CD14-positive monocyte (primary cell): ENCODE measurements at regions not wholly inside any gene's neighbourhood (a gene's known extent, or its start where the extent isn't known, plus 50 kb on each side); places are given as distances from the start of the nearest gene placed in this dataset.

ENCODE experiments used
- DNase-seq, 3 donors: peaks; one replicate each; pipeline ENCODE4 v3.0.0-alpha.2; 2011 to 2022
- H2AFZ ChIP-seq: 2 replicates; pipeline ENCODE4 v1.6.0; 2012; ENCODE audit warnings: mild to moderate bottlenecking, low read depth, low read length, inconsistent platforms; ENCODE audit not compliant: insufficient read depth, poor library complexity, severe bottlenecking
- H3K27ac ChIP-seq, 2 donors: 1 replicate in 1 of 2; 2 replicates in 1 of 2; pipeline ENCODE4 v1.5.1; 2012 to 2013; ENCODE audit warnings: low read length in 2 of 2, control low read depth in 1 of 2, inconsistent platforms in 1 of 2, low read depth in 1 of 2, mild to moderate bottlenecking in 1 of 2
- H3K27me3 ChIP-seq, 2 donors: one replicate each; pipeline versions ENCODE4 v1.6.0 to v1.6.1; 2011 to 2013; ENCODE audit warnings: low read length in 2 of 2; ENCODE audit not compliant: control insufficient read depth in 2 of 2, insufficient read depth in 2 of 2
- H3K36me3 ChIP-seq, 2 donors: replicated peaks in 1 of 2; 1 replicate in 1 of 2; 2 replicates in 1 of 2; pipeline versions ENCODE4 v1.5.1 to v1.6.1; 2012 to 2013; ENCODE audit warnings: low read length in 2 of 2, control low read depth in 1 of 2, inconsistent platforms in 1 of 2, mild to moderate bottlenecking in 1 of 2; ENCODE audit not compliant: insufficient read depth in 2 of 2, control insufficient read depth in 1 of 2
- H3K4me1 ChIP-seq, 2 donors: 1 replicate in 1 of 2; 2 replicates in 1 of 2; pipeline versions ENCODE4 v1.5.1 to v1.6.1; 2012 to 2013; ENCODE audit warnings: low read length in 2 of 2, control low read depth in 1 of 2, inconsistent platforms in 1 of 2, mild to moderate bottlenecking in 1 of 2, moderate library complexity in 1 of 2; ENCODE audit not compliant: insufficient read depth in 2 of 2, control insufficient read depth in 1 of 2
- H3K4me2 ChIP-seq: replicated peaks from 2 replicates; pipeline ENCODE3; 2012; ENCODE audit warnings: low read length, moderate library complexity, mild to moderate bottlenecking; ENCODE audit not compliant: poor library complexity, severe bottlenecking; ENCODE audit errors: extremely low read depth
- H3K4me3 ChIP-seq, 3 experiments: fragments of 200-600 bp in 1 of 3; sonication (generic) in 1 of 3; replicated peaks in 1 of 3; 1 replicate in 2 of 3; 2 replicates in 1 of 3; pipeline ENCODE4 v1.5.1; 2011 to 2013; ENCODE audit warnings: low read length in 3 of 3, mild to moderate bottlenecking in 3 of 3, control low read depth in 2 of 3, low read depth in 2 of 3, inconsistent platforms in 1 of 3, moderate library complexity in 1 of 3
- H3K79me2 ChIP-seq: 2 replicates; pipeline ENCODE4 v1.6.0; 2012; ENCODE audit warnings: mild to moderate bottlenecking, control low read depth, inconsistent platforms, low read length, moderate library complexity; ENCODE audit not compliant: insufficient read depth
- H3K9ac ChIP-seq: 2 replicates; pipeline ENCODE4 v1.6.0; 2017; ENCODE audit warnings: low read length, mild to moderate bottlenecking; ENCODE audit not compliant: insufficient read depth, poor library complexity, severe bottlenecking
- H3K9me3 ChIP-seq, 2 donors: replicated peaks in 1 of 2; 1 replicate in 1 of 2; 2 replicates in 1 of 2; pipeline versions ENCODE4 v1.5.1 to v1.6.1; 2012 to 2013; ENCODE audit warnings: low read length in 2 of 2, control low read depth in 1 of 2; ENCODE audit not compliant: control insufficient read depth in 1 of 2, insufficient read depth in 1 of 2
- H4K20me1 ChIP-seq: 2 replicates; pipeline ENCODE4 v1.6.0; 2012; ENCODE audit warnings: mild to moderate bottlenecking, low read length, control low read depth, moderate library complexity; ENCODE audit not compliant: insufficient read depth
- H3K27ac Mint-ChIP-seq, 7 donors: one replicate each; pipeline ENCODE4 v1.8.0; 2020; ENCODE audit warnings: mild to moderate bottlenecking in 7 of 7, mixed read lengths in 7 of 7, moderate library complexity in 6 of 7, inconsistent platforms in 2 of 7
- H3K27me3 Mint-ChIP-seq, 3 donors: one replicate each; pipeline ENCODE4 v1.8.0; 2021 to 2022; ENCODE audit warnings: low read depth in 3 of 3, mild to moderate bottlenecking in 3 of 3, mixed read lengths in 3 of 3, moderate library complexity in 3 of 3, inconsistent platforms in 1 of 3
- H3K36me3 Mint-ChIP-seq, 2 donors: one replicate each; pipeline ENCODE4 v1.8.0; 2020; ENCODE audit warnings: mixed read lengths in 2 of 2, inconsistent platforms in 1 of 2, mild to moderate bottlenecking in 1 of 2
- H3K4me1 Mint-ChIP-seq: one replicate; pipeline ENCODE4 v1.8.0; 2020; ENCODE audit warnings: mild to moderate bottlenecking, mixed read lengths
- H3K4me3 Mint-ChIP-seq, 2 donors: one replicate each; pipeline ENCODE4 v1.8.0; 2020; ENCODE audit warnings: mild to moderate bottlenecking in 2 of 2, mixed read lengths in 2 of 2, moderate library complexity in 1 of 2
- H3K9me3 Mint-ChIP-seq, 7 donors: one replicate each; pipeline ENCODE4 v1.8.0; 2020 to 2022; ENCODE audit warnings: mixed read lengths in 7 of 7, mild to moderate bottlenecking in 6 of 7, moderate library complexity in 6 of 7, inconsistent platforms in 2 of 7
- CTCF ChIP-seq: fragments of 200-600 bp; IDR thresholded peaks from one replicate; pipeline ENCODE4 v1.8.0; 2022; ENCODE audit warnings: antibody characterized with exemption, mild to moderate bottlenecking
- WGBS: methylation state at CpG from one replicate; pipeline ENCODE4 v1.1.5; 2013; ENCODE audit warnings: missing lambda C conversion rate; ENCODE audit not compliant: insufficient coverage; 5-methylcytosine and 5-hydroxymethylcytosine counted together
- intact Hi-C, 2 donors: fragments of 100-400 bp; cut with micrococcal nuclease; formaldehyde crosslinking; loops; one replicate each; pipeline versions ENCODE4 v1.15.0 to v1.15.1; 2023

GRCh38 chr2:120934574-120935338, 199.1 kb downstream of the GLI2 start:
- H3K4me3 Mint-ChIP-seq = no peak overlapping the region

More at GRCh38 chr2:120934574-120935338, 199.1 kb downstream of the GLI2 start:
- no peak for DNase-seq
- Mint-ChIP-seq H3K27ac (no peak overlapping the region), H3K4me1 (no peaks in the 10 kb centered on the region), H3K9me3 (peaks cover 0 to 9% (median 3%) of the 10 kb centered on the region in 7 donors), H3K36me3 (no peaks in the 10 kb centered on the region), H3K27me3 (peaks cover 0 to 2% (median 2%) of the 10 kb centered on the region in 3 donors)
- H3K9me3 ChIP-seq = no peaks in the 10 kb centered on the region
- no peaks in the 10 kb centered on the region for H3K27me3 ChIP-seq
- H4K20me1 ChIP-seq = no peaks in the 10 kb centered on the region
- no peaks in the 10 kb centered on the region for H3K4me1 ChIP-seq
- H3K4me3 ChIP-seq = no peak overlapping the region
- no peak overlapping the region for H3K4me2 ChIP-seq
- no peak overlapping the region for H2AFZ ChIP-seq
- no peak for TF ChIP-seq CTCF
- H3K36me3 ChIP-seq = no peaks in the 10 kb centered on the region
- no peaks in the 10 kb centered on the region for H3K79me2 ChIP-seq
- intact Hi-C loops = no loop called here
- H3K9ac ChIP-seq = no peak overlapping the region
- WGBS = 95% methylated on average over 10 of the region's 17 CpGs
- H3K27ac ChIP-seq = no peak overlapping the region
